ENCODE measurements at regions not wholly inside any gene's neighbourhood (a gene's known extent, or its start where the extent isn't known, plus 50 kb on each side); places are given as distances from the start of the nearest gene placed in this dataset.

GRCh38 chr11:13101644-13102512 is 92.8 kb downstream of the RASSF10 start (continued):
- TF ChIP-seq, protein P1, sequence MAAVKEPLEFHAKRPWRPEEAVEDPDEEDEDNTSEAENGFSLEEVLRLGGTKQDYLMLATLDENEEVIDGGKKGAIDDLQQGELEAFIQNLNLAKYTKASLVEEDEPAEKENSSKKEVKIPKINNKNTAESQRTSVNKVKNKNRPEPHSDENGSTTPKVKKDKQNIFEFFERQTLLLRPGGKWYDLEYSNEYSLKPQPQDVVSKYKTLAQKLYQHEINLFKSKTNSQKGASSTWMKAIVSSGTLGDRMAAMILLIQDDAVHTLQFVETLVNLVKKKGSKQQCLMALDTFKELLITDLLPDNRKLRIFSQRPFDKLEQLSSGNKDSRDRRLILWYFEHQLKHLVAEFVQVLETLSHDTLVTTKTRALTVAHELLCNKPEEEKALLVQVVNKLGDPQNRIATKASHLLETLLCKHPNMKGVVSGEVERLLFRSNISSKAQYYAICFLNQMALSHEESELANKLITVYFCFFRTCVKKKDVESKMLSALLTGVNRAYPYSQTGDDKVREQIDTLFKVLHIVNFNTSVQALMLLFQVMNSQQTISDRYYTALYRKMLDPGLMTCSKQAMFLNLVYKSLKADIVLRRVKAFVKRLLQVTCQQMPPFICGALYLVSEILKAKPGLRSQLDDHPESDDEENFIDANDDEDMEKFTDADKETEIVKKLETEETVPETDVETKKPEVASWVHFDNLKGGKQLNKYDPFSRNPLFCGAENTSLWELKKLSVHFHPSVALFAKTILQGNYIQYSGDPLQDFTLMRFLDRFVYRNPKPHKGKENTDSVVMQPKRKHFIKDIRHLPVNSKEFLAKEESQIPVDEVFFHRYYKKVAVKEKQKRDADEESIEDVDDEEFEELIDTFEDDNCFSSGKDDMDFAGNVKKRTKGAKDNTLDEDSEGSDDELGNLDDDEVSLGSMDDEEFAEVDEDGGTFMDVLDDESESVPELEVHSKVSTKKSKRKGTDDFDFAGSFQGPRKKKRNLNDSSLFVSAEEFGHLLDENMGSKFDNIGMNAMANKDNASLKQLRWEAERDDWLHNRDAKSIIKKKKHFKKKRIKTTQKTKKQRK (IDR thresholded peaks at IDR 0.05; ENCODE audit: borderline replicate concordance, low read depth, low read length): no peak
- TF ChIP-seq EGR1 (conservative IDR thresholded peaks at IDR 0.05): no peak
- TF ChIP-seq CHD4 (IDR thresholded peaks at IDR 0.05; ENCODE audit: insufficient read depth, insufficient replicate concordance, low read depth, low read length, poor library complexity, severe bottlenecking): no peak
- no peak for TF ChIP-seq NCOA6 (IDR thresholded peaks at IDR 0.05)
- TF ChIP-seq ZNF561 (CRISPR knock-in tag; conservative IDR thresholded peaks at IDR 0.05): no peak
- no peak for TF ChIP-seq ZNF644 (tag; IDR thresholded peaks at IDR 0.05; ENCODE audit: low read depth)

DNA sequence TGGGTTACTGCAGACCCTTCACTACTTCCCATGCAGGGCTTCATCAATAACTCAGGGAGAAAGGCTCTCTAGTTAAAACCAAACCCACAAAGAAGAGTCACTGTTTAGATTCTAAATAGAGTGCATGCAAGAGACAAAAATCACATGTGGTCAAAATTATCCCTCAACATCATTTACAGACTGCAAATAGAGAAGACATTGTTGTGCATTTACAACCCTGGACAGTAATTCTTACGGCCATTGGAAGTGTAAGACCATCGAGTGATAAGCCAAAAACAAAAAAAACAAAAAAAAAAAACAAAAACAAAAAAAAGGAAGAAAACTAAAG is 93.4 kb downstream of the RASSF10 start:
- ATAC-seq: no peak
- no peaks in the 10 kb centered on the region for H4K20me1 ChIP-seq (replicated peaks; ENCODE audit: control insufficient read depth, insufficient read depth, low read length)
- H3K27ac ChIP-seq (ENCODE audit: extremely low read depth, low read depth, low read length): peak overlapping the region; percentile 48; the same call in 2 of the 3 replicates
- DNase-seq (ENCODE audit: extremely low read depth in 1 of 4, low spot score in 3 of 4): no peak
- no peak overlapping the region for H3K4me3 ChIP-seq
- H3K79me2 ChIP-seq (ENCODE audit: control insufficient read depth, insufficient read depth, low read length): no peaks in the 10 kb centered on the region
- WGBS (ENCODE audit: insufficient coverage, low coverage, missing lambda C conversion rate): 28% methylated on average over 2 of the region's 2 CpGs
- H3K9me3 ChIP-seq (replicated peaks; ENCODE audit: control insufficient read depth, insufficient read depth, low read depth, low read length): no peaks in the 10 kb centered on the region; the same call in 1 of the 2 replicates
- no peak overlapping the region for H3K9ac ChIP-seq (ENCODE audit: insufficient read depth in 1 of 2, low read depth in 2 of 2, low read length in 2 of 2)
- BruUV-seq (replicated peaks): no TSS peak
- FAIRE-seq: no peak
- H3K4me2 ChIP-seq (ENCODE audit: insufficient read depth, low read length): no peak overlapping the region
- ChIA-PET CTCF (ENCODE audit: low intra/inter-chr PET ratio) (no interaction called here), POLR2A (interaction anchor here (0.5 to 1.2 kb wide), 4 partner anchors 12 to 41 kb away, joined by 3 to 4 read pairs (median 3); no protein-coding TSS in a partner anchor)
- no peaks in the 10 kb centered on the region for H3K27me3 ChIP-seq (ENCODE audit: control insufficient read depth in 2 of 2, insufficient read depth in 2 of 2, low read length in 2 of 2)
- in situ Hi-C loops (cut with MboI): no loop called here
- intact Hi-C loops (cut with micrococcal nuclease): no loop called here
- H2AFZ ChIP-seq (ENCODE audit: low read depth, low read length): peak overlapping the region; percentile 86
- no peaks in the 10 kb centered on the region for H3K9me1 ChIP-seq (ENCODE audit: control insufficient read depth, insufficient read depth, low read length)
- H3K36me3 ChIP-seq (ENCODE audit: control insufficient read depth, insufficient read depth, low read length): no peaks in the 10 kb centered on the region
- peaks cover 31 to 54% of the 10 kb centered on the region in 2 experiments for H3K4me1 ChIP-seq (replicated peaks in 1 of 2; ENCODE audit: control insufficient read depth in 2 of 2, insufficient read depth in 2 of 2, low read length in 2 of 2)
